Stimulated activated naive CD4-positive, alpha-beta T cell treated with Interleukin-2 at 50 U/mL for 16 hours (primary cell): ENCODE measurements at regions not wholly inside any gene's neighbourhood (a gene's known extent, or its start where the extent isn't known, plus 50 kb on each side); places are given as distances from the start of the nearest gene placed in this dataset.

Experiments
- DNase-seq: peaks from one replicate; lab custom pipeline; 2025; lab: John Stamatoyannopoulos, UW

DNA sequence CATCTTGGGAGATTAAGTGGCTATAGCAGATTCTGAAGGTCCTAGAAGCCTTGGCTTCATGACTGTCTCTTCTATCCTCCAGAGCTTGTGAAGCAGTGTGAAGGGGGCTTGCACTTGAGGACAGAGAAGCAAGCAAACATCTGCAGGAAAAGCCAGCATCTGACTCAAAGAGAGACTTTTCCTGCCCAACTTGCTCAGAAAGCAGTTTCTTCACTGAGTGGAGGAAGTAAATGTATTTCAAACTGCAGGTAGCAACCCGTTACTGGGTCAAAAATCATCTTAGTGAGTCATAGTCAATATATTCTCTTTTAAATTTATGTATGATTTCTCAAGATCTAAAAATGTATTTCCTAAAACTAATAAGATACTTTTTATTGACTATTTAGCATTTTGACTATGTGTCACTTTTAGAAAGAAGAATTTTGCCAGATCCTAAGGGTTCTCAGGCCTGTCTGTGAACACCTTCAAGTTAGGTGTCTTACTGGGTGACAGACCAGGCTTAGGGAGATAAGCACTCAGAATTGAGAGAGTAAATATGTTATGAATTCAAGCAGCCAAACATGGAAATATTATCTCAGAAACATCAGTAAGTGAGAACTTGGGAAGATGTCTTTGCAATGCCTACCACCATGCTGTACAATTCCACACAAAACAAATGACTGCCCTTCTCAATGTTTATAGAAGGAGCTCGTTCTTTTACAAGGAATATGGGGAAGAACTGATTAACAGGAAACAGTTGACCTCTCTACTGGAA, 72.6 kb upstream of the DMAC1 start:
- DNase-seq: no peak

DNA sequence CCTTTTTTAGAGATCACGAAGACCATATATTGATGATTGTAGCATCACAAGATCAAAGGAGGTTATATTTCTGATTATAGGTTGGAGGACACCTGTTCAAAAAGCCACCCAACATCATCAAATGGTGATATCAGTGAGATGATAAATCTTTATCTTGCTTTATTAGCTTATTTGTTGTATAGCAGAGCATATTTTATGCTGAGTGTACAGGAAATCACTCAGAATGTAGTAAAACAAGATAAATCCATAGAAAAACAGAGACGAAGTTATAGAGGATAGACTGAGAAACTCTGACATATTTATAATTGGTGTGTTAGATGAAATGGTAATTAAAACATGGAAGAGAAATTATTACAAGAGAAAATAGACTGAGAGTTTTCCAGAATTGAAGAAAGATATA, 69.8 kb upstream of the DMAC1 start:
- no peak for DNase-seq

DNA sequence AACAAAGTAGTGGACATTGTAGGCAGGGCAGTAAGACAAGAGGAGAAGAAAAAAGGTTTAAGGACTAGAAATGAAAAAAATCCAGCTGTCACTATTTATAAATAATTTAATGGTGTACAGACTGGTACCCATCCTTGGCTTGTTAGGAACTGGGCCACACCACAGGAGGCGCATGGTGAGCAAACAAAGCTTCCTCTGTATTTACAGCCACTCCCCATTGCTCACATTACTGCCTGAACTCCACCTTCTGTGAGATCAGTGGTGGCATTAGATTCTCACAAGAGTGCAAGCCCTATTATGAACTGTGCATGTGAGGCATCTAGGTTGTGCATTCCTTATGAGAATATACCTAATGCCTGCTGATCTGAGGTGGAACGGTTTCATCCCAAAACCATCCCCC, 62.6 kb upstream of the DMAC1 start:
- no peak for DNase-seq

DNA sequence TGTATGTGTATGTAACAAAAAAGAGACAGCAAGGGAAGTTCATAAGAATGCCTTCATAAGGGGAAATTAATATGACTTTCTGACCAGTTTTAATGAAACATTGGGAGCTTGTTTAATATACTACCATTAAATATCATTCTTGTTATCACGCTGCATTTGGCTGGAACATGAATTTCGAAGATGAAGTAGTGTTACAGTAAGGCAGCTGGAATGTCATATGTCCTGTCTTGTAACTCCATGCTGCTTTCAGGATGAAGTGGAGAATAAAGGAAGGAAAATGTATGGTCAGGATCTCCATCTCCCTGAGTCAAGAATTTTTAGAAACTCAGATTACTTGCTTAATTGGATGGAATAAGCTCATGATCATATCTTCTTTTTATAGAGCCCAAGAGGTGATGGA, 61.5 kb upstream of the DMAC1 start:
- DNase-seq: no peak

DNA sequence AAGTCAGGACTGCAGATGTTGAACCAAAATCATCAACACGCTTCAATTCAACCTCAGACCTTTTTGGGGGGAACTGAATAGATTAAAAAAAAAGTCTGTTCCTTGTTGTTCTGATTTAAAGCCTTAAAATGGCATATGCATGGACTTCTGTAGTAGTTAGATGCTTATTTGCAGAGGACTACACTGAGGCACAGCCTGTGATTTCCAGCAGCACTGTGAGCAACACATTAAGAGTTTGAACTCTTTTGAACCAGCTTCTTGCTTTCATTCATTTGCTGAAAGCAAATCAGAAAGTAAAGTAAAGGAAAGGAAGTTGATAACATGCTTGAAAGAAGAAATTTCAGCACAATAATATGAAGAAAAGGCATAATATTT, 60.7 kb upstream of the DMAC1 start:
- DNase-seq: no peak

DNA sequence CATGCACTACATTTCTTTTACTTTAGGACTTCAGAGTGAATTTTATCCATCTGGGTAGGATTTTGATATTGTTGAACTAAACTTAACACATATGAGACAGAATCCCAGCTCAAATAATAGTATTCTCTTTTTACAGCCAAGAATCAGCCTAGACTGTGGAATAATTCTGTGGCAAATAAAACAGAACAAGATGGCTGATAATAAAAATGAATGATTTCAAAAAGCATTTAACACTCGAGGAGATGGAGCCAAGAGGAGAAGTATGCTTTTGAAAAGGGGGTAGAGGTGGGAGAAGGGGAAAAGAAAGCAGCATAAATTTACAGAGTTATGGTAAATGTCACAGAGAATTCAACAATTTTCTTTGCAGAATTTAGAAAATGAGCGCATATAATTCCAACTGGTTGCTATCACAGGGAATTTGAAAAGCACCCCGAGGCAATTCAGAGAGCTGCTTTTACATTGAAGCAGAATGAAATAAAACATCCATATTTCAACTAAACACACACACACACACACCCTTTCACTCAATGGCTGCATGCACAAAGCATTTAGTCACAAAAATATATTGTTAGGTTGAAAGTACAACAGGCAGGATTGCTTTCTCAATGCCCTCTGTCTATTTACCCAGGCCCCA, 60.2 kb upstream of the DMAC1 start:
- no peak for DNase-seq

DNA sequence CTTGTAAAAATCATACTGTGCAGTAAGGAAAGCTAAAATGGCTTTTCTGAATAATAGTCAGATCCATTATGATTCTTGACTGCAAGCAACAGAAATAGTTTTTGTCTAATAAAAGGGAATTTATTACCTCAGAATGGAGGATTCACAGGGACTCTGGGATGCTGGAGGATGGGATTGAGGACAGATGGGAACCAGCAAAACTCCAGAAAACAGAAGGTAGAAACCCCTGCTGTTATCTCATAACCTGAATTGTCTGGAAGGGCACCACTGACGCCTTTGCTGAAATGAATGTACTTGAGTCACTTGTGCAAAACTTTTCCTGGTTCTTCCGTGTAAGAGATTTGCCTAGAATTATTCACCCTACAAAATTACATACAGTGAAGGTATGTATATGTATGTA, 58.6 kb upstream of the DMAC1 start:
- DNase-seq: no peak

DNA sequence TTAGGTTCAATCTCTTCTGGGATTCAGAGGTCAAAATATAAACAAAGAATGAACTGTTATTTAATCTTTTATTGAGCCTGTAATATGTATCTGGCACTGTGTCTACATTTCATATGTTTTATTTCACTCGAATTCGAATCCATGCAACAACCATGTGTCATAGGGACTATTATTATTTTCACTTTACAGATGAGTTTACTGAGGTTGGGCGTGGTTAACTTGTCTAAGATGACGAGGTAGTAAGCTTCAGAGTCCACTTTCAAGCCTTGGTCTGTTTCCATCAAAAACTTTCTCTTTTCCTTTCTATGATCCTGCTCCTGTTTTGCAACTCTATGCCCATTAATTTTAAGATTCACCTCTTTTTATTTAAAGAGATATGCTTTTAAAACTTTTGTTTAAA, 55.2 kb upstream of the DMAC1 start:
- DNase-seq: no peak
